HG03460 (cell line): ENCODE measurements at regions not wholly inside any gene's neighbourhood (a gene's known extent, or its start where the extent isn't known, plus 50 kb on each side); places are given as distances from the start of the nearest gene placed in this dataset.

Experiments used
- ATAC-seq: cut with Tn5 transposase; IDR thresholded peaks from one replicate; pipeline ENCODE4 v1.9.1; 2021; ENCODE audit not compliant: unreplicated experiment

GRCh38 chr10:43981232-43981631 is 332.6 kb upstream of the ZNF32 start:
- no peak for ATAC-seq

GRCh38 chr10:43980715-43981114 is 332.0 kb upstream of the ZNF32 start:
- ATAC-seq = no peak

GRCh38 chr10:43980313-43980712 is 331.6 kb upstream of the ZNF32 start:
- no peak for ATAC-seq

- no peak for ATAC-seq
These were observed 330.9 kb upstream of the ZNF32 start for GRCh38 chr10:43979551-43979950.

- ATAC-seq = no peak
These were observed 330.3 kb upstream of the ZNF32 start for GRCh38 chr10:43978936-43979335.

- no peak for ATAC-seq
These were observed 329.4 kb upstream of the ZNF32 start for GRCh38 chr10:43978091-43978490.

- ATAC-seq = no peak
These were observed 327.6 kb upstream of the ZNF32 start for GRCh38 chr10:43976292-43976691.

GRCh38 chr10:43973801-43974200 is 325.1 kb upstream of the ZNF32 start:
- no peak for ATAC-seq

- ATAC-seq = no peak
These were observed 324.4 kb upstream of the ZNF32 start for GRCh38 chr10:43972976-43973647.

GRCh38 chr10:43971981-43972380 is 323.3 kb upstream of the ZNF32 start:
- no peak for ATAC-seq

GRCh38 chr10:43971306-43971705 is 322.6 kb upstream of the ZNF32 start:
- ATAC-seq = no peak

GRCh38 chr10:43970717-43971116 is 322.0 kb upstream of the ZNF32 start:
- no peak for ATAC-seq

GRCh38 chr10:43970018-43970698 is 321.5 kb upstream of the ZNF32 start:
- no peak for ATAC-seq

GRCh38 chr10:43969506-43969905 is 320.8 kb upstream of the ZNF32 start:
- no peak for ATAC-seq

GRCh38 chr10:43968961-43969360 is 320.3 kb upstream of the ZNF32 start:
- ATAC-seq = no peak

GRCh38 chr10:43968076-43968475 is 319.4 kb upstream of the ZNF32 start:
- no peak for ATAC-seq

GRCh38 chr10:43966571-43966965 is 317.9 kb upstream of the ZNF32 start:
- ATAC-seq = no peak

- ATAC-seq = no peak
These were observed 317.4 kb upstream of the ZNF32 start for GRCh38 chr10:43965918-43966570.

GRCh38 chr10:43965033-43965917 is 316.6 kb upstream of the ZNF32 start:
- ATAC-seq = peak; percentile 36

GRCh38 chr10:43964486-43964885 is 315.8 kb upstream of the ZNF32 start:
- ATAC-seq = no peak

- ATAC-seq = no peak
These were observed 315.2 kb upstream of the ZNF32 start for GRCh38 chr10:43963793-43964425.
